ENCODE measurements at regions not wholly inside any gene's neighbourhood (a gene's known extent, or its start where the extent isn't known, plus 50 kb on each side); places are given as distances from the start of the nearest gene placed in this dataset.

GRCh38 chr4:155506745-155507144 is 130.0 kb upstream of the MAP9 start:
- TF ChIP-seq SUZ12 (IDR thresholded peaks at IDR 0.05; ENCODE audit: extremely low read depth, insufficient read depth, insufficient read length): no peak
- no peak for TF ChIP-seq YY1 (IDR thresholded peaks at IDR 0.05; ENCODE audit: insufficient read depth, insufficient read length)
